ENCODE measurements at regions not wholly inside any gene's neighbourhood (a gene's known extent, or its start where the extent isn't known, plus 50 kb on each side); places are given as distances from the start of the nearest gene placed in this dataset.

GRCh38 chr6:41420186-41420585 is 84.8 kb downstream of the NCR2 start:
- no peak for TF ChIP-seq POLR2A (IDR thresholded peaks at IDR 0.05)
- no peak for TF ChIP-seq CTCF (IDR thresholded peaks at IDR 0.05)

All from esophagus squamous epithelium (tissue), 4 donors.